ENCODE measurements at regions not wholly inside any gene's neighbourhood (a gene's known extent, or its start where the extent isn't known, plus 50 kb on each side); places are given as distances from the start of the nearest gene placed in this dataset.
"Not testable (repeated sequence)": the region's sequence is repeated elsewhere in the genome, so short reads cannot be mapped to it uniquely, and the experiment has no call there.

- no peaks in the 10 kb centered on the region for H3K36me3 Mint-ChIP-seq
- H3K27me3 Mint-ChIP-seq = no peaks in the 10 kb centered on the region
- no peak overlapping the region for H3K4me3 Mint-ChIP-seq
- H3K4me1 Mint-ChIP-seq = no peaks in the 10 kb centered on the region
- H3K9me3 Mint-ChIP-seq = peaks cover 3 to 29% (median 16%) of the 10 kb centered on the region in 7 donors
- ATAC-seq (ENCODE audit: low read depth in 2 of 2) (no peak), DNase-seq (no peak)
- no peak overlapping the region for H3K27ac Mint-ChIP-seq
These were observed 51.8 kb downstream of the POM121L12 start for GRCh38 chr7:53087274-53087673.

GRCh38 chr7:53094191-53094590 is 58.8 kb downstream of the POM121L12 start:
- Mint-ChIP-seq H3K4me3 (no peak overlapping the region), H3K27me3 (no peaks in the 10 kb centered on the region)

GRCh38 chr7:53094827-53095226 is 59.4 kb downstream of the POM121L12 start:
- Mint-ChIP-seq H3K4me1 (no peaks in the 10 kb centered on the region), H3K27ac (no peak overlapping the region), H3K27me3 (no peaks in the 10 kb centered on the region), H3K4me3 (no peak overlapping the region), H3K9me3 (peaks cover 0 to 14% (median 10%) of the 10 kb centered on the region in 7 donors), H3K36me3 (no peaks in the 10 kb centered on the region)
- ATAC-seq (ENCODE audit: low read depth in 2 of 2) (no peak), DNase-seq (no peak)

More at GRCh38 chr7:53094191-53094590, 58.8 kb downstream of the POM121L12 start:
- Mint-ChIP-seq H3K36me3 (no peaks in the 10 kb centered on the region), H3K4me1 (no peaks in the 10 kb centered on the region), H3K9me3 (peaks cover 0 to 14% (median 7%) of the 10 kb centered on the region in 7 donors), H3K27ac (no peak overlapping the region)
- DNase-seq (no peak), ATAC-seq (ENCODE audit: low read depth in 2 of 2) (no peak)

GRCh38 chr7:53095731-53096501 is 60.5 kb downstream of the POM121L12 start:
- H3K27ac Mint-ChIP-seq = no peak overlapping the region
- no peak overlapping the region for H3K4me3 Mint-ChIP-seq
- no peaks in the 10 kb centered on the region for H3K36me3 Mint-ChIP-seq
- H3K27me3 Mint-ChIP-seq = no peaks in the 10 kb centered on the region
- no peak for ATAC-seq (ENCODE audit: low read depth in 2 of 2)
- H3K9me3 Mint-ChIP-seq = peaks cover under 1 to 17% (median 11%) of the 10 kb centered on the region in 7 donors
- H3K4me1 Mint-ChIP-seq = no peaks in the 10 kb centered on the region
- DNase-seq = no peak

GRCh38 chr7:53100091-53100490 is 64.7 kb downstream of the POM121L12 start:
- no peak overlapping the region for H3K27ac Mint-ChIP-seq
- no peaks in the 10 kb centered on the region for H3K4me1 Mint-ChIP-seq
- H3K36me3 Mint-ChIP-seq = no peaks in the 10 kb centered on the region
- no peak for ATAC-seq (ENCODE audit: low read depth in 2 of 2)
- no peak for DNase-seq
- H3K9me3 Mint-ChIP-seq = peaks cover 1 to 31% (median 10%) of the 10 kb centered on the region in 7 donors
- no peak overlapping the region for H3K4me3 Mint-ChIP-seq
- no peaks in the 10 kb centered on the region for H3K27me3 Mint-ChIP-seq

GRCh38 chr7:53101026-53101425 is 65.6 kb downstream of the POM121L12 start:
- Mint-ChIP-seq H3K36me3 (no peaks in the 10 kb centered on the region), H3K9me3 (peaks cover 1 to 31% (median 10%) of the 10 kb centered on the region in 7 donors), H3K27me3 (no peaks in the 10 kb centered on the region), H3K4me1 (no peaks in the 10 kb centered on the region), H3K4me3 (no peak overlapping the region), H3K27ac (no peak overlapping the region)
- DNase-seq = no peak
- no peak for ATAC-seq (ENCODE audit: low read depth in 2 of 2)

- Mint-ChIP-seq H3K36me3 (no peaks in the 10 kb centered on the region), H3K4me3 (no peak overlapping the region), H3K4me1 (no peaks in the 10 kb centered on the region), H3K9me3 (peaks cover 0 to 5% (median 0%) of the 10 kb centered on the region in 7 donors), H3K27me3 (no peaks in the 10 kb centered on the region), H3K27ac (no peak overlapping the region)
- DNase-seq (no peak), ATAC-seq (ENCODE audit: low read depth in 2 of 2) (no peak)
These were observed 75.0 kb downstream of the POM121L12 start for GRCh38 chr7:53110425-53110824.

- ATAC-seq (ENCODE audit: low read depth in 2 of 2) (no peak), DNase-seq (no peak)
- Mint-ChIP-seq H3K36me3 (no peaks in the 10 kb centered on the region), H3K4me3 (no peak overlapping the region), H3K4me1 (no peaks in the 10 kb centered on the region), H3K27ac (no peak overlapping the region), H3K9me3 (peaks cover 0 to 5% (median 0%) of the 10 kb centered on the region in 7 donors), H3K27me3 (no peaks in the 10 kb centered on the region)
These were observed 75.6 kb downstream of the POM121L12 start for GRCh38 chr7:53111031-53111430.

- H3K27me3 Mint-ChIP-seq = no peaks in the 10 kb centered on the region
- H3K27ac Mint-ChIP-seq = no peak overlapping the region
- no peaks in the 10 kb centered on the region for H3K36me3 Mint-ChIP-seq
- ATAC-seq (ENCODE audit: low read depth in 2 of 2) (no peak), DNase-seq (no peak)
- H3K4me1 Mint-ChIP-seq = no peaks in the 10 kb centered on the region
- peaks cover 0 to 12% (median 2%) of the 10 kb centered on the region in 7 donors for H3K9me3 Mint-ChIP-seq
- no peak overlapping the region for H3K4me3 Mint-ChIP-seq
These were observed 78.0 kb downstream of the POM121L12 start for GRCh38 chr7:53113424-53113823.

GRCh38 chr7:53119514-53119941 is 84.1 kb downstream of the POM121L12 start:
- no peak for DNase-seq
- no peaks in the 10 kb centered on the region for H3K27me3 Mint-ChIP-seq

GRCh38 chr7:53121374-53121773 is 85.9 kb downstream of the POM121L12 start:
- no peaks in the 10 kb centered on the region for H3K27me3 Mint-ChIP-seq
- no peaks in the 10 kb centered on the region for H3K4me1 Mint-ChIP-seq
- H3K36me3 Mint-ChIP-seq = no peaks in the 10 kb centered on the region
- ATAC-seq (ENCODE audit: low read depth in 2 of 2) (no peak), DNase-seq (no peak)
- H3K9me3 Mint-ChIP-seq = peaks cover 0 to 17% (median 5%) of the 10 kb centered on the region in 7 donors
- peak overlapping the region in 1 of 8 donors; percentile 33 for H3K4me3 Mint-ChIP-seq
- H3K27ac Mint-ChIP-seq = no peak overlapping the region

More at GRCh38 chr7:53119514-53119941, 84.1 kb downstream of the POM121L12 start:
- no peaks in the 10 kb centered on the region for H3K4me1 Mint-ChIP-seq
- H3K9me3 Mint-ChIP-seq = peaks cover 0 to 17% (median 5%) of the 10 kb centered on the region in 7 donors
- H3K36me3 Mint-ChIP-seq = no peaks in the 10 kb centered on the region
- H3K4me3 Mint-ChIP-seq = no peak overlapping the region
- ATAC-seq (ENCODE audit: low read depth in 2 of 2) = no peak
- H3K27ac Mint-ChIP-seq = no peak overlapping the region

- no peaks in the 10 kb centered on the region for H3K36me3 Mint-ChIP-seq
- DNase-seq (no peak), ATAC-seq (ENCODE audit: low read depth in 2 of 2) (no peak)
- H3K4me3 Mint-ChIP-seq = no peak overlapping the region
- H3K4me1 Mint-ChIP-seq = no peaks in the 10 kb centered on the region
- H3K9me3 Mint-ChIP-seq = peaks cover 0 to 13% (median 6%) of the 10 kb centered on the region in 7 donors
- no peak overlapping the region for H3K27ac Mint-ChIP-seq
- no peaks in the 10 kb centered on the region for H3K27me3 Mint-ChIP-seq
These were observed 96.3 kb downstream of the POM121L12 start for GRCh38 chr7:53131697-53132096.

GRCh38 chr7:53151496-53151895 is 116.1 kb downstream of the POM121L12 start:
- no peak for ATAC-seq (ENCODE audit: low read depth in 2 of 2)
- Mint-ChIP-seq H3K4me1 (no peaks in the 10 kb centered on the region), H3K27ac (no peak overlapping the region), H3K9me3 (peaks cover 0 to 12% (median 5%) of the 10 kb centered on the region in 7 donors), H3K4me3 (no peak overlapping the region), H3K27me3 (no peaks in the 10 kb centered on the region), H3K36me3 (no peaks in the 10 kb centered on the region)
- no peak for DNase-seq

- not testable (repeated sequence) for DNase-seq; ATAC-seq (ENCODE audit: low read depth in 2 of 2); H3K27me3 Mint-ChIP-seq; H3K4me3 Mint-ChIP-seq; H3K27ac Mint-ChIP-seq; H3K4me1 Mint-ChIP-seq; H3K36me3 Mint-ChIP-seq
- H3K9me3 Mint-ChIP-seq = peaks cover 0 to 36% (median 8%) of the 10 kb centered on the region in 7 donors
These were observed 151.8 kb downstream of the POM121L12 start for GRCh38 chr7:53187184-53187583.
